HL-60 (cell line): ENCODE measurements at regions not wholly inside any gene's neighbourhood (a gene's known extent, or its start where the extent isn't known, plus 50 kb on each side); places are given as distances from the start of the nearest gene placed in this dataset.

Source experiments
- DNase-seq, 2 experiments: peaks; one replicate each; pipeline ENCODE4 v3.0.0-alpha.2; 2010 to 2020; ENCODE audit warnings: low read depth in 1 of 2, low spot score in 1 of 2
- H3K27ac ChIP-seq: fragments of 250-450 bp; sonication (Bioruptor Pico); replicated peaks from 2 replicates; pipeline ENCODE4 v1.5.1; 2020; ENCODE audit warnings: mild to moderate bottlenecking, moderate library complexity
- H3K27me3 ChIP-seq: fragments of 250-450 bp; sonication (Bioruptor Pico); 2 replicates; pipeline ENCODE4 v1.5.1; 2021; ENCODE audit warnings: mild to moderate bottlenecking, moderate library complexity; ENCODE audit not compliant: insufficient read depth, poor library complexity, severe bottlenecking
- H3K4me3 ChIP-seq: replicated peaks from 2 replicates; pipeline ENCODE4 v1.5.1; 2011; ENCODE audit warnings: mild to moderate bottlenecking, control low read depth, low read length; ENCODE audit not compliant: insufficient read depth
- CTCF ChIP-seq: IDR thresholded peaks from one replicate; pipeline ENCODE4 v1.5.1; 2011; ENCODE audit warnings: low read length, control low read depth, inconsistent platforms; ENCODE audit not compliant: insufficient read depth
- GABPA ChIP-seq: IDR thresholded peaks from 2 replicates; pipeline ENCODE4 v1.6.1; 2012; ENCODE audit warnings: low read depth
- POLR2AphosphoS5 ChIP-seq: IDR thresholded peaks from 2 replicates; pipeline ENCODE4 v1.6.1; 2012; ENCODE audit warnings: low read depth
- SPI1 ChIP-seq: IDR thresholded peaks from 2 replicates; pipeline ENCODE4 v1.6.1; 2012; ENCODE audit warnings: low read depth, mild to moderate bottlenecking, borderline replicate concordance
- TF ChIP-seq, protein P1 (sequence below): IDR thresholded peaks from 2 replicates; pipeline ENCODE4 v1.6.1; 2012; ENCODE audit warnings: low read depth; ENCODE audit not compliant: insufficient replicate concordance

- TF ChIP-seq SPI1 (no peak), POLR2AphosphoS5 (no peak), CTCF (no peak)
These were observed 208.7 kb upstream of the WDFY3 start for GRCh38 chr4:85175190-85175589.

GRCh38 chr4:85177092-85177491, 210.6 kb upstream of the WDFY3 start:
- no peak for TF ChIP-seq GABPA
- TF ChIP-seq CTCF = no peak
- Histone ChIP-seq H3K4me3 (no peak overlapping the region), H3K27me3 (no peaks in the 10 kb centered on the region), H3K27ac (no peak overlapping the region)
- DNase-seq = no peak

More at GRCh38 chr4:85175190-85175589, 208.7 kb upstream of the WDFY3 start:
- DNase-seq = no peak
- Histone ChIP-seq H3K27me3 (no peaks in the 10 kb centered on the region), H3K4me3 (no peak overlapping the region), H3K27ac (no peak overlapping the region)

GRCh38 chr4:85177679-85178078, 211.2 kb upstream of the WDFY3 start:
- DNase-seq = no peak
- no peak overlapping the region for H3K4me3 ChIP-seq
- no peaks in the 10 kb centered on the region for H3K27me3 ChIP-seq
- H3K27ac ChIP-seq = no peak overlapping the region
- TF ChIP-seq, protein P1, sequence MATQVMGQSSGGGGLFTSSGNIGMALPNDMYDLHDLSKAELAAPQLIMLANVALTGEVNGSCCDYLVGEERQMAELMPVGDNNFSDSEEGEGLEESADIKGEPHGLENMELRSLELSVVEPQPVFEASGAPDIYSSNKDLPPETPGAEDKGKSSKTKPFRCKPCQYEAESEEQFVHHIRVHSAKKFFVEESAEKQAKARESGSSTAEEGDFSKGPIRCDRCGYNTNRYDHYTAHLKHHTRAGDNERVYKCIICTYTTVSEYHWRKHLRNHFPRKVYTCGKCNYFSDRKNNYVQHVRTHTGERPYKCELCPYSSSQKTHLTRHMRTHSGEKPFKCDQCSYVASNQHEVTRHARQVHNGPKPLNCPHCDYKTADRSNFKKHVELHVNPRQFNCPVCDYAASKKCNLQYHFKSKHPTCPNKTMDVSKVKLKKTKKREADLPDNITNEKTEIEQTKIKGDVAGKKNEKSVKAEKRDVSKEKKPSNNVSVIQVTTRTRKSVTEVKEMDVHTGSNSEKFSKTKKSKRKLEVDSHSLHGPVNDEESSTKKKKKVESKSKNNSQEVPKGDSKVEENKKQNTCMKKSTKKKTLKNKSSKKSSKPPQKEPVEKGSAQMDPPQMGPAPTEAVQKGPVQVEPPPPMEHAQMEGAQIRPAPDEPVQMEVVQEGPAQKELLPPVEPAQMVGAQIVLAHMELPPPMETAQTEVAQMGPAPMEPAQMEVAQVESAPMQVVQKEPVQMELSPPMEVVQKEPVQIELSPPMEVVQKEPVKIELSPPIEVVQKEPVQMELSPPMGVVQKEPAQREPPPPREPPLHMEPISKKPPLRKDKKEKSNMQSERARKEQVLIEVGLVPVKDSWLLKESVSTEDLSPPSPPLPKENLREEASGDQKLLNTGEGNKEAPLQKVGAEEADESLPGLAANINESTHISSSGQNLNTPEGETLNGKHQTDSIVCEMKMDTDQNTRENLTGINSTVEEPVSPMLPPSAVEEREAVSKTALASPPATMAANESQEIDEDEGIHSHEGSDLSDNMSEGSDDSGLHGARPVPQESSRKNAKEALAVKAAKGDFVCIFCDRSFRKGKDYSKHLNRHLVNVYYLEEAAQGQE = no peak
- TF ChIP-seq POLR2AphosphoS5 (no peak), SPI1 (no peak)

DNA sequence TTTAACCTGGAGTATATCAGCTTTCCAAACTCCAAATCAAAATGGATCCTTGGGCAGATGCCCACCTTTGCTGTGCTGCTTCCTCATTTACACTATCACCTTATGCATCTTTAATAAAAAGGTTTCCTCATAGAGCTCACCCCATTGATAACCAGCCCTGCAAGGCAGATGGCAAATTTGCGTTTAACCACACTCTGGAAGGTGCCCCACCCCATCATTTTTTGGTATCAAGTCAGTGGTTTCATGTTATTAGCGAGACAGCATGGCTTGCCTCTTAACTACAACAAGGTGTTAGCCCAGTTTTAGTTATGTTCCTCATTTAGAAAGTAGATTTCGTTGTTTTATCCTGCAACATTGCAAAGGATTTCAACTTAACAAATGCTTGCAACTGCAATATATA, 214.0 kb upstream of the WDFY3 start:
- Histone ChIP-seq H3K27ac (no peak overlapping the region), H3K4me3 (no peak overlapping the region), H3K27me3 (peaks cover 3% of the 10 kb centered on the region)
- TF ChIP-seq POLR2AphosphoS5 (no peak), GABPA (no peak), SPI1 (no peak), CTCF (no peak)
- TF ChIP-seq, protein P1 = no peak
- no peak for DNase-seq
